Sigmoid colon (tissue), 6 donors: ENCODE measurements at regions not wholly inside any gene's neighbourhood (a gene's known extent, or its start where the extent isn't known, plus 50 kb on each side); places are given as distances from the start of the nearest gene placed in this dataset.
"Not testable (repeated sequence)": the region's sequence is repeated elsewhere in the genome, so short reads cannot be mapped to it uniquely, and the experiment has no call there.

ENCODE experiments used
- DNase-seq: peaks from one replicate; pipeline ENCODE4 v3.0.0-alpha.2; 2019
- H3K27ac ChIP-seq, 4 donors: fragments of 200-600 bp; sonication (generic); one replicate each; pipeline ENCODE4 v1.5.1; 2016 to 2019; ENCODE audit warnings: mild to moderate bottlenecking in 1 of 4
- H3K27me3 ChIP-seq, 3 donors: fragments of 200-600 bp; sonication (generic); one replicate each; pipeline ENCODE4 v1.5.1; 2019; ENCODE audit warnings: mild to moderate bottlenecking in 1 of 3
- H3K36me3 ChIP-seq, 4 donors: fragments of 200-600 bp; sonication (generic); one replicate each; pipeline ENCODE4 v1.5.1; 2016 to 2019
- H3K4me1 ChIP-seq, 4 donors: fragments of 200-600 bp; sonication (generic); one replicate each; pipeline ENCODE4 v1.5.1; 2017 to 2019
- H3K4me3 ChIP-seq, 4 donors: fragments of 200-600 bp; sonication (generic); one replicate each; pipeline ENCODE4 v1.5.1; 2017 to 2019; ENCODE audit warnings: mild to moderate bottlenecking in 2 of 4, moderate library complexity in 1 of 4
- H3K9me3 ChIP-seq, 4 donors: fragments of 200-600 bp in 3 of 4; sonication (generic) in 3 of 4; one replicate each; pipeline versions ENCODE4 v1.5.1 to v1.6.1; 2013 to 2019
- EP300 ChIP-seq, 4 donors: sonication (generic); formaldehyde crosslinking; IDR thresholded peaks; one replicate each; pipeline ENCODE4 v1.6.1; 2017; ENCODE audit warnings: antibody characterized with exemption in 4 of 4
- POLR2A ChIP-seq, 2 donors: fragments of 450-650 bp; IDR thresholded peaks; one replicate each; pipeline ENCODE4 v1.6.1; 2016; ENCODE audit warnings: antibody characterized with exemption in 2 of 2, mild to moderate bottlenecking in 2 of 2, moderate library complexity in 2 of 2
- POLR2AphosphoS5 ChIP-seq, 4 donors: sonication (generic); formaldehyde crosslinking; IDR thresholded peaks; one replicate each; pipeline ENCODE4 v1.6.1; 2017; ENCODE audit warnings: antibody characterized with exemption in 4 of 4
- WGBS, 2 donors: extraction: QIAGEN DNeasy Blood & Tissue Kit; methylation state at CpG; one replicate each; pipeline ENCODE4 v1.1.7; 2013; 5-methylcytosine and 5-hydroxymethylcytosine counted together
- intact Hi-C: fragments of 100-400 bp; cut with DNase I; formaldehyde crosslinking; loops from one replicate; pipeline ENCODE4 v1.15.1; 2023
- TF ChIP-seq, protein P1 (sequence below), 4 experiments: fragments of 450-650 bp in 3 of 4; fragments of 200-600 bp in 1 of 4; IDR thresholded peaks; one replicate each; pipeline ENCODE4 v1.5.1; 2016 to 2019; ENCODE audit warnings: antibody characterized with exemption in 4 of 4, mild to moderate bottlenecking in 3 of 4, moderate library complexity in 2 of 4
- donor health status: healthy with polysubstance abuse.
- donor health status: healthy.

- DNase-seq, H3K27ac ChIP-seq, H3K4me3 ChIP-seq, H3K9me3 ChIP-seq, H3K27me3 ChIP-seq, H3K4me1 ChIP-seq, H3K36me3 ChIP-seq: not testable (repeated sequence)
- 95 to 98% methylated on average over 1 of the region's 1 CpG for WGBS, 2 donors
- intact Hi-C loops: loop anchor here (5.0 to 10.0 kb wide), 2 partner anchors 298 to 1590 kb away; no protein-coding TSS in a partner anchor
These were observed 51.3 kb upstream of the RIOK2 start for GRCh38 chr5:97234380-97234779.

DNA sequence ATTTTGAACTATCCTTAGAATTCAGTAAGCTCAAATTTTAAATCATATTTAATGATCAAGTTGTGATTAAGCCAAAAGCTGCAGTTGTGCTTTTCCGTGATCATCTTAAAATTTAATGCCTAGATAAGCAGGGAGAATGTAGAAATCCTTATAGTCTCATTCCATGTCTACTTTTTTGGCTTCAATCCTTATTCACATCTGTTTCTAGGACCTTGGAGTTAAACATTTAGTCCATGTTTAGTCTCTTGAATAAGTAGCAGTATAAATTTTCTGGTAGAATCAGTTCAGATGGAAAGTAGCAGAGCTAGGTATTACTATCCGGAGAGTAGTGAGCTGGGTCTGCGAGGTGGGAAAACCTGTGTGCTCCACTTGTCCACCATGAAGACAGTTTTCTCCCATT lies 59.3 kb upstream of the RIOK2 start:
- Histone ChIP-seq H3K4me3 (no peak overlapping the region), H3K36me3 (no peaks in the 10 kb centered on the region), H3K9me3 (no peaks in the 10 kb centered on the region), H3K4me1 (peaks cover 0 to 8% (median 3%) of the 10 kb centered on the region in 4 donors), H3K27ac (no peak overlapping the region), H3K27me3 (no peaks in the 10 kb centered on the region)
- 68 to 72% methylated on average over 3 of the region's 3 CpGs for WGBS, 2 donors
- TF ChIP-seq, protein P1, sequence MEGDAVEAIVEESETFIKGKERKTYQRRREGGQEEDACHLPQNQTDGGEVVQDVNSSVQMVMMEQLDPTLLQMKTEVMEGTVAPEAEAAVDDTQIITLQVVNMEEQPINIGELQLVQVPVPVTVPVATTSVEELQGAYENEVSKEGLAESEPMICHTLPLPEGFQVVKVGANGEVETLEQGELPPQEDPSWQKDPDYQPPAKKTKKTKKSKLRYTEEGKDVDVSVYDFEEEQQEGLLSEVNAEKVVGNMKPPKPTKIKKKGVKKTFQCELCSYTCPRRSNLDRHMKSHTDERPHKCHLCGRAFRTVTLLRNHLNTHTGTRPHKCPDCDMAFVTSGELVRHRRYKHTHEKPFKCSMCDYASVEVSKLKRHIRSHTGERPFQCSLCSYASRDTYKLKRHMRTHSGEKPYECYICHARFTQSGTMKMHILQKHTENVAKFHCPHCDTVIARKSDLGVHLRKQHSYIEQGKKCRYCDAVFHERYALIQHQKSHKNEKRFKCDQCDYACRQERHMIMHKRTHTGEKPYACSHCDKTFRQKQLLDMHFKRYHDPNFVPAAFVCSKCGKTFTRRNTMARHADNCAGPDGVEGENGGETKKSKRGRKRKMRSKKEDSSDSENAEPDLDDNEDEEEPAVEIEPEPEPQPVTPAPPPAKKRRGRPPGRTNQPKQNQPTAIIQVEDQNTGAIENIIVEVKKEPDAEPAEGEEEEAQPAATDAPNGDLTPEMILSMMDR (IDR thresholded peaks at IDR 0.05): no peak
- no peak for TF ChIP-seq POLR2A (IDR thresholded peaks at IDR 0.05)
- no peak for TF ChIP-seq POLR2AphosphoS5 (IDR thresholded peaks at IDR 0.05)
- TF ChIP-seq EP300 (IDR thresholded peaks at IDR 0.05): no peak
- intact Hi-C loops: no loop called here
- no peak for DNase-seq

DNA sequence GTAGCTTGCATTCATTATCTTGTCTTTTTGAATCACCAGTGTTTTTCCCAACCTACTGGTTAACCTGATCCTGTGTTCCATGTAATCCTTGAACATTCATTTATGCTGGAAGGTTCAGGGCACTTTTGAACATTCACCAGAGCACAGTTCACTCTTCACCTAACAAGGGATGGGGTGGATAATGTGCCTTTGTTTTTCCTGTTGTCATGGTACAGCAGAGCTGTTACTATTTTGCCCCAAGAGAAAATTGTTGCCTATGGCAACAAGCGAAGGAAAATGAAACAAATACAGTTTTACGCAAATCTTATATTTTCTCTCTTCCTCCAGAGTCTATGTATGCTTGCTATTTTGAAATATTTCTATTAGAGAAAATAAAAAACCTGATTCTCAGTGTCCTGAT lies 60.3 kb upstream of the RIOK2 start:
- Histone ChIP-seq H3K27ac (peak overlapping the region in 1 of 4 donors; percentile 7), H3K27me3 (no peaks in the 10 kb centered on the region), H3K36me3 (no peaks in the 10 kb centered on the region), H3K9me3 (no peaks in the 10 kb centered on the region), H3K4me3 (no peak overlapping the region), H3K4me1 (peaks cover 0 to 8% (median 3%) of the 10 kb centered on the region in 4 donors)
- no peak for TF ChIP-seq EP300 (IDR thresholded peaks at IDR 0.05)
- TF ChIP-seq POLR2AphosphoS5 (IDR thresholded peaks at IDR 0.05): no peak
- TF ChIP-seq, protein P1 (IDR thresholded peaks at IDR 0.05): no peak
- no peak for TF ChIP-seq POLR2A (IDR thresholded peaks at IDR 0.05)
- intact Hi-C loops: no loop called here
- 46 to 73% methylated on average over 2 of the region's 2 CpGs for WGBS, 2 donors
- DNase-seq: no peak

DNA sequence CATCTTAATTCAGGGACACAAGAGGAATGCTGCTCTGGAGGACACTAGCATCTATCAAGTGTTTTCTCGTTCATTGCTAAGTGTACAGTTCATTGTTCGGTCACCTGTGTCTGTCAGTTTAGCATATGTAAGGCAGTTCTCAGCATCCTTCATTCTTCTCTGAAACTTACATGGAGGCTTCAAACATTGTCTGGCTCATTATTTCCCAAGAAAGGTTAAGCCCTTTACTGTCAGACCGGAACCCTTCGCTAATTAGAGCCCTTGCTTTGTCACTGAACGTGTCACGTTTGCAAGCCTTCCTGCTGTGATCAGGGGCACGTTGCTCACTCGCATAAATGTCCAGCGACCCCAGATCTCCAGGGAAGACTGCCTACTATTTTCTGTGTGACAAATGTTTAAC lies 62.3 kb upstream of the RIOK2 start:
- Histone ChIP-seq H3K36me3 (no peaks in the 10 kb centered on the region), H3K9me3 (no peaks in the 10 kb centered on the region), H3K4me3 (no peak overlapping the region), H3K27me3 (no peaks in the 10 kb centered on the region), H3K27ac (no peak overlapping the region), H3K4me1 (peaks cover 0 to 8% (median 3%) of the 10 kb centered on the region in 4 donors)
- DNase-seq: no peak
- 87 to 89% methylated on average over 9 of the region's 9 CpGs for WGBS, 2 donors
- intact Hi-C loops: no loop called here
- TF ChIP-seq, protein P1 (IDR thresholded peaks at IDR 0.05): no peak
- TF ChIP-seq POLR2AphosphoS5 (IDR thresholded peaks at IDR 0.05): no peak
- TF ChIP-seq EP300 (IDR thresholded peaks at IDR 0.05): no peak
- TF ChIP-seq POLR2A (IDR thresholded peaks at IDR 0.05): no peak

GRCh38 chr5:97250113-97250512 lies 67.1 kb upstream of the RIOK2 start:
- intact Hi-C loops: no loop called here
- DNase-seq: no peak
- Histone ChIP-seq H3K4me3 (no peak overlapping the region), H3K27ac (no peak overlapping the region), H3K36me3 (no peaks in the 10 kb centered on the region), H3K9me3 (peaks cover 0 to 13% (median under 1%) of the 10 kb centered on the region in 4 donors), H3K27me3 (no peaks in the 10 kb centered on the region), H3K4me1 (no peaks in the 10 kb centered on the region)
- TF ChIP-seq POLR2AphosphoS5 (IDR thresholded peaks at IDR 0.05) (no peak), POLR2A (IDR thresholded peaks at IDR 0.05) (no peak), EP300 (IDR thresholded peaks at IDR 0.05) (no peak)
- TF ChIP-seq, protein P1 (IDR thresholded peaks at IDR 0.05): no peak
